Calu3 (cell line): ENCODE measurements at regions not wholly inside any gene's neighbourhood (a gene's known extent, or its start where the extent isn't known, plus 50 kb on each side); places are given as distances from the start of the nearest gene placed in this dataset.

Experiments used
- BruUV-seq: library from RNA; stranded (reverse); fragments of 400-500 nt; replicated peaks from 2 replicates; lab custom pipeline; 2021; lab: Mats Ljungman, UMichigan
- CTCF ChIA-PET: fragments of 300-600 bp; sonication (Branson Sonifier 250); formaldehyde crosslinking; loops from one replicate; lab custom pipeline; 2022; ENCODE audit warnings: antibody characterized with exemption; lab: Charles Lee
- DNase-seq: peaks from one replicate; pipeline ENCODE4 v3.0.0; 2022
- H3K27ac Mint-ChIP-seq: one replicate; pipeline ENCODE4 v1.8.0; 2022; ENCODE audit warnings: mixed read lengths; ENCODE audit not compliant: unreplicated experiment
- H3K27me3 Mint-ChIP-seq: one replicate; pipeline ENCODE4 v1.8.0; 2022; ENCODE audit warnings: mixed read lengths; ENCODE audit not compliant: unreplicated experiment
- H3K36me3 Mint-ChIP-seq: one replicate; pipeline ENCODE4 v1.8.0; 2022; ENCODE audit warnings: mild to moderate bottlenecking, moderate library complexity, mixed read lengths; ENCODE audit not compliant: insufficient read depth, unreplicated experiment
- H3K4me1 Mint-ChIP-seq: one replicate; pipeline ENCODE4 v1.8.0; 2022; ENCODE audit warnings: mild to moderate bottlenecking, low read depth, mixed read lengths; ENCODE audit not compliant: unreplicated experiment
- H3K4me3 Mint-ChIP-seq: one replicate; pipeline ENCODE4 v1.8.0; 2022; ENCODE audit warnings: mild to moderate bottlenecking, low read depth, moderate library complexity, mixed read lengths; ENCODE audit not compliant: unreplicated experiment
- H3K9me3 Mint-ChIP-seq: one replicate; pipeline ENCODE4 v1.8.0; 2022; ENCODE audit warnings: low read depth, mixed read lengths; ENCODE audit not compliant: unreplicated experiment
- CTCF ChIP-seq: fragments of 200-600 bp; IDR thresholded peaks from one replicate; pipeline ENCODE4 v1.8.0; 2022; ENCODE audit warnings: antibody characterized with exemption; ENCODE audit not compliant: unreplicated experiment
- intact Hi-C: fragments of 100-400 bp; cut with micrococcal nuclease; formaldehyde crosslinking; loops from one replicate; pipeline ENCODE4 v1.10.0; 2022; ENCODE audit not compliant: unreplicated experiment

- intact Hi-C loops = no loop called here
- no peak for DNase-seq
- H3K27me3 Mint-ChIP-seq = peaks cover 16% of the 10 kb centered on the region
- no peak overlapping the region for H3K27ac Mint-ChIP-seq
- no peaks in the 10 kb centered on the region for H3K4me1 Mint-ChIP-seq
- CTCF ChIA-PET = interaction anchor here (0.6 kb wide), 1 partner anchor 171 kb away, joined by 3 read pairs; no protein-coding TSS in a partner anchor
- no peaks in the 10 kb centered on the region for H3K9me3 Mint-ChIP-seq
- BruUV-seq = no TSS peak
- no peak overlapping the region for H3K4me3 Mint-ChIP-seq
- no peak for TF ChIP-seq CTCF
- H3K36me3 Mint-ChIP-seq = no peaks in the 10 kb centered on the region
These were observed 125.8 kb downstream of the NTMT2 start for GRCh38 chr1:170271430-170272161.

GRCh38 chr1:170273291-170274130 lies 127.8 kb downstream of the NTMT2 start:
- H3K4me1 Mint-ChIP-seq = no peaks in the 10 kb centered on the region
- H3K36me3 Mint-ChIP-seq = no peaks in the 10 kb centered on the region
- no peak overlapping the region for H3K27ac Mint-ChIP-seq
- TF ChIP-seq CTCF = no peak
- H3K4me3 Mint-ChIP-seq = no peak overlapping the region
- peaks cover 30% of the 10 kb centered on the region for H3K27me3 Mint-ChIP-seq
- intact Hi-C loops = no loop called here
- no peak for DNase-seq
- BruUV-seq = no TSS peak
- CTCF ChIA-PET = interaction anchor here (0.7 kb wide), 1 partner anchor 77 kb away, joined by 3 read pairs; no protein-coding TSS in a partner anchor
- no peaks in the 10 kb centered on the region for H3K9me3 Mint-ChIP-seq

GRCh38 chr1:170274131-170274501 lies 128.4 kb downstream of the NTMT2 start:
- BruUV-seq = no TSS peak
- H3K4me3 Mint-ChIP-seq = no peak overlapping the region
- H3K27ac Mint-ChIP-seq = no peak overlapping the region
- no peak for TF ChIP-seq CTCF
- no peaks in the 10 kb centered on the region for H3K9me3 Mint-ChIP-seq
- CTCF ChIA-PET = no interaction called here
- H3K4me1 Mint-ChIP-seq = no peaks in the 10 kb centered on the region
- intact Hi-C loops = no loop called here
- H3K27me3 Mint-ChIP-seq = peaks cover 30% of the 10 kb centered on the region
- no peaks in the 10 kb centered on the region for H3K36me3 Mint-ChIP-seq
- DNase-seq = no peak

GRCh38 chr1:170277985-170278384 lies 132.2 kb downstream of the NTMT2 start:
- CTCF ChIA-PET = no interaction called here
- no TSS peak for BruUV-seq
- TF ChIP-seq CTCF = no peak
- DNase-seq = no peak
- Mint-ChIP-seq H3K27me3 (peaks cover 30% of the 10 kb centered on the region), H3K4me1 (no peaks in the 10 kb centered on the region), H3K36me3 (no peaks in the 10 kb centered on the region), H3K9me3 (no peaks in the 10 kb centered on the region), H3K27ac (no peak overlapping the region), H3K4me3 (no peak overlapping the region)
- intact Hi-C loops = no loop called here
